ENCODE measurements at regions not wholly inside any gene's neighbourhood (a gene's known extent, or its start where the extent isn't known, plus 50 kb on each side); places are given as distances from the start of the nearest gene placed in this dataset.
A peak's percentile ranks its signal among the peaks of the same experiment; 100 is the strongest.

- DNase-seq, result no peak
Observed at GRCh38 chr14:55734731-55735130, 154.7 kb downstream of the KTN1 start.

GRCh38 chr14:55739967-55740648 is 160.1 kb downstream of the KTN1 start:
- DNase-seq, result no peak

DNA sequence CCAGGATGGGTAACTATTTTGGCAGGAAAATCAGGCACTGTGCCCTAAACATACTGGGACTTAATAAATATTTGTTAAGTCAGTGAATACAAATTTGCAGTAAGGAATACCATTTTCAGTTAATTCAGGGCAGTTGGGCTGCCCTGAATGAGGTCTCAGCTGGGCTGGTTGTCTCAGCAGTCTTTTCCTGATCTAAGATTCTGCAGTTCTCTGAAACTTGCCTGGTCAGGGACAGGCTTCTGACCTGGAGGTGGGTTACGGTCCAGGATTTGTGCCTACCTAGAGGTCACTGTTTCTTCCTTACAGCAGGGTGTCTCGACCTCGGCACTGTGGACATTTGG is 160.6 kb downstream of the KTN1 start:
- no peak for DNase-seq

- DNase-seq, result no peak
Observed at GRCh38 chr14:55741240-55741639, 161.2 kb downstream of the KTN1 start.

GRCh38 chr14:55743551-55743950 is 163.5 kb downstream of the KTN1 start:
- no peak for DNase-seq

DNA sequence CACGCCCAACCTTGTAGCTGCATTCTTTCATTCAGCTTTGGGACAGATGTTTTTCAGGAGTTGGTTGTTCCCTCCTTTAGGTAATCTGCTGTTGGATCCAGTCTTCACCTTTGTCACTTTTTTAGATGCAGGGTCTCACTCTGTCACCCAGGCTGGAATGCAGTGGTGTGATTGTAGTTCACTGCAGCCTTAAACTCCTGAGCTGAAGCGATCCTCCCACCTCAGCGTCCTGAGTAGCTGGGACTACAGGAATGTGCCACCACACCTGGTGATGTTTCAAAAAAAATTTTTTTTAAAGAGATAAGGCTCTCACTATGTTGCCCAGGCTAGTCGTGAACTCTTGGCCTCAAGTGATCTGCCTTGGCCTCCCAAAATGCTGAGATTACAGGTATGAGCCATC is 164.3 kb downstream of the KTN1 start:
- no peak for DNase-seq

DNA sequence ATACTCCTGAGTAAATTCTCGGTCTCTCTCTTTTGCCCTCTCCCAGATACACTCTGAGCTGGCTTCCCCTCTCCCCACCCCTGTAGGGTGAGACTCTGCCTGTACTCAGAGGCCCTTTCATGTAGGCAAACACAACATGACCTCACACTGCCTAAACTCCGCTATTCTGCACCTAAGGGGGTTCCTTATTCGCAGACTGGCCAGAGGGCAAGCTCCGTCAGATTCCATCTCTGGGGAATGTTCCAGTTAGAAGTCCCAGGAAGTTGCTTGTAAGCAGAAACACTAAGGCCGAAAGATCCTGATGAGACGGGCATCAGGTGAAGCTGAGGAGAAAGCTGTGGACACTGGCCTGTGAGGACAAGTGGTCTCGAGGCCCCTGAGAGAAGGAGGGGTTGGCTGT is 165.9 kb downstream of the KTN1 start:
- DNase-seq, result no peak

GRCh38 chr14:55746558-55746957 is 166.6 kb downstream of the KTN1 start:
- no peak for DNase-seq

DNA sequence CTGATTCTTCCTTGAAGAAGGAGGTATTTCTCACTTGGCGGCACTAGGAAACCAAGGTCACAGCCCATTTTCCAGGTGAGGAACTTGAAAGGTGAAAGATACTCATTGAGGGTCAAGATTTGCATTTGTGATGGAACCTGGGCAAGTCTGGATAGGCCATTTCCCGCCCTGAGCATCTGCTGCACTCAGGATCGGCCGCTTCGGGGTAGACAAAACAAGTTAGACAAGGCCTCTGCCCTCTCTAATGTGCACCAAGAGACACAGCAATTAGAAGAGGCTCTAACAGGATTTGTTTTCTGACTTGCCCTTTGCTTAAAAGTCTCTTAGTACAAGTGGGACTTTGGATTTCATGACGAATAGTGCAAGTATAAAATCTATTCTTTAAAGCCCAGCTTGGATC is 167.2 kb downstream of the KTN1 start:
- DNase-seq, result no peak

GRCh38 chr14:55749201-55749812 is 169.3 kb downstream of the KTN1 start:
- no peak for DNase-seq

GRCh38 chr14:55749946-55750345 is 169.9 kb downstream of the KTN1 start:
- DNase-seq, result no peak

DNA sequence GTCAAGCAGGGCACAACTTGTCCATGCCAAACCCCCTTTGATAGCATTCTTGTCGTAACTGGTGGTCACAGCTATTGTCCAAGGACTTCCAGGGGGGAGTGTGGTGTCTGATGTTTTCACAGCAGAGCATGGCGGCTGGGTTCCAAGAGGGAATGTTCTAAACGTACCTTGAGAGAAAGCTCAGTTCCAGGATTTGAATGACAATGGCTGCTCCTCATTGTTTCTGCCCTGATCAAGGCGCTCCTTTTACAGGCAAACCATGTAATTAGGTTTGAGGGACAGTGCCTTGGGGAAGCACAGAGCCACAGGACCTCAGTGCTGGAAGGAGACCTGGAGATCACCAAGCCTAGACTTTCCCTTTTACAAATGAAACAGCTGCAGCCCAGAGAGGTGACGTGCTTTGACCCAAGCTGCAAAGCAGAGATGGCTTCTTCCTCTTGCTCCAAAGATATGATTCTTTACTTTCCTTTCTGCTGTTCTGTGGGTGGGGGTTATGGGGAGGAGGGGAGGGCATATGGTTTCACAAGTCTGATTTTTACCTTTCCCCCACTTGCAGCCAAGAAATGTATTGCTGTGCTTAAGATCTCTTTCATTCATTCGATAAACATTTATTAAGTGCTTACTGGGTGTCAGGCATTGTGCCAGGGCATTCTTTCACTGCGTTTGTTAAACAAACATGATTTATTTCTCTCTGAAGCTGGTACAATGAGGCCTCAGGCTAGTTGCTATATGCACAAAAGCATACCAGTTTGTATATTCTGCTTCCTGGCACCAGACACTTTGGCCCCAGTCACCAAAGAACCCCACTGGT is 172.8 kb downstream of the KTN1 start:
- DNase-seq, result peak; percentile 83

DNA sequence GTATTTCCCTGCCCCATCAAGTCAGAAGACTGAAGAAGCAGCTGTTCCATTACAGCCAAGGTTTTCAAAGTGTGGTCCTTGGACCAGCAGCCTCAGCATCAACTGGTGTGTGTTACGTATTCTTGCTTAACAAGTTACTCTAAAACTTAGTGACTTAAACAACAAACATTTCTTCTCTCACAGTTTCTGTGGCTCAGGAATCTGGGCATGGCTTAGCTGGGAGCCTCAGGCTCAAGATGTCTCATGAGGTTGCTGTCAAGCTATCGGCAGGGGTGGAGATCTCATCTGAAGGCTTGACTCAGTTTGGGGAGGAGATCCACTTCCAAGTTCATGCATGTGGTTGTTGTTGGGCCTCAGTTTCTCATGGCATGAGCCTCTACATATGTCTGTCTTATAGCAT is 174.5 kb downstream of the KTN1 start:
- DNase-seq, result no peak

GRCh38 chr14:55754871-55755270 is 174.9 kb downstream of the KTN1 start:
- DNase-seq, result no peak

- no peak for DNase-seq
Observed at GRCh38 chr14:55756078-55756477, 176.1 kb downstream of the KTN1 start.

DNA sequence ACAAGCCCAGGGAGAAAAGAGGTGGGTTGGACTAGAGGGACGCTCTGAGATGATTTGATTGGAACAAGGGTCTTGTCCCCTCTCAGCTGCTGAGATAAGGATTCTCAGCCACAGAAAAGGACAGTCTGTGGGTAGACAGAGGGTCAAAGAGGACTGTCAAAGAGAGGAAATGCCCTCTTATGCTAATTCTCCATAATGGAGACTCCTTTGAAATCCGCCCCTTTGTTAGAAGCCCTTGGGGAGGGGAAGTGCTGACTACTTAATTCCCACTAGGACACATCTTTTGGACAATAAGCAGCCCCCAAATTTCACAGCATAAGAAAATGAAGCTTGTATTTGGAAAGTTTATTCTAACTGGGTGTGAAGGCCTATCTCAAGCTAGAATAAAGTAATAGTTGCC is 176.6 kb downstream of the KTN1 start:
- no peak for DNase-seq

- DNase-seq, result no peak
Observed at GRCh38 chr14:55758796-55759195, 178.8 kb downstream of the KTN1 start.

- DNase-seq, result no peak
Observed at GRCh38 chr14:55760789-55761566, 181.0 kb downstream of the KTN1 start.

DNA sequence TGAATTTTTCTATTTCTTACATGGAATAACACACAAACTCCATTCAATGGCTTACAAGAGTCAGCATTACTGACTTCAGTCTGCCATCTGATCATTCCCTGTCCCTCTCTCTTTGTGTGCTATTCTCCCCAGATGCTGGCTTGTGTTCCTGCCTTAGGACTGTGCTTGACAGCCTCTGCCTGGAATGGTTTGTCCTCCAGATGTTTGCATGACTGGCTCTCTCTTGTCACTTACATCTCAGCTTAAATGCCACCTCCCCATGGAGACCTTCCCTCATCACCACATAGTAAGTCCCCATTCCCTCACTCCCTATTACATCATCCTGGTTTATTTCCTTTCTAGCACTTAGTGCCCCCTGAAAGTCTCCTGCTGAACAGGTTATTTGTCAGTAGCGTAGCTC is 181.6 kb downstream of the KTN1 start:
- DNase-seq, result no peak

- no peak for DNase-seq
Observed at GRCh38 chr14:55762595-55763232, 182.7 kb downstream of the KTN1 start.

GRCh38 chr14:55764784-55765183 is 184.8 kb downstream of the KTN1 start:
- DNase-seq, result no peak

GRCh38 chr14:55766071-55766470 is 186.1 kb downstream of the KTN1 start:
- no peak for DNase-seq

- peak; percentile 64 for DNase-seq
Observed at GRCh38 chr14:55767286-55767685, 187.3 kb downstream of the KTN1 start.
